Stomach smooth muscle (tissue), 2 donors: ENCODE measurements at regions not wholly inside any gene's neighbourhood (a gene's known extent, or its start where the extent isn't known, plus 50 kb on each side); places are given as distances from the start of the nearest gene placed in this dataset.
"Not testable (repeated sequence)": the region's sequence is repeated elsewhere in the genome, so short reads cannot be mapped to it uniquely, and the experiment has no call there.

Source experiments
- H3K27ac ChIP-seq: one replicate; pipeline ENCODE4 v1.7.0; 2013; ENCODE audit warnings: mild to moderate bottlenecking, low read length, inconsistent platforms
- H3K27me3 ChIP-seq, 2 donors: one replicate each; pipeline ENCODE4 v1.7.0; 2013; ENCODE audit warnings: low read length in 2 of 2; ENCODE audit not compliant: insufficient read depth in 2 of 2, control insufficient read depth in 1 of 2
- H3K36me3 ChIP-seq, 2 donors: one replicate each; pipeline ENCODE4 v1.7.0; 2013; ENCODE audit warnings: low read length in 2 of 2; ENCODE audit not compliant: control insufficient read depth in 2 of 2, insufficient read depth in 2 of 2
- H3K4me1 ChIP-seq: one replicate; pipeline ENCODE4 v1.7.0; 2013; ENCODE audit warnings: low read length; ENCODE audit not compliant: control insufficient read depth, insufficient read depth
- H3K4me3 ChIP-seq, 2 donors: one replicate each; pipeline ENCODE4 v1.7.0; 2013; ENCODE audit warnings: low read length in 2 of 2
- H3K9ac ChIP-seq, 2 donors: one replicate each; pipeline ENCODE4 v1.7.0; 2013; ENCODE audit warnings: low read length in 2 of 2, mild to moderate bottlenecking in 1 of 2
- H3K9me3 ChIP-seq, 2 donors: one replicate each; pipeline ENCODE4 v1.7.0; 2013; ENCODE audit warnings: low read length in 2 of 2; ENCODE audit not compliant: control insufficient read depth in 2 of 2
- donor health status: healthy.
- donor health status: Pancreatic carcinoma.

- Histone ChIP-seq H3K9me3 (no peaks in the 10 kb centered on the region), H3K4me1 (peaks cover 9% of the 10 kb centered on the region), H3K27me3 (no peaks in the 10 kb centered on the region), H3K27ac (no peak overlapping the region), H3K4me3 (no peak overlapping the region), H3K36me3 (no peaks in the 10 kb centered on the region), H3K9ac (no peak overlapping the region)
Measured at GRCh38 chr11:15837901-15838489, 518.4 kb downstream of the SOX6 start.

DNA sequence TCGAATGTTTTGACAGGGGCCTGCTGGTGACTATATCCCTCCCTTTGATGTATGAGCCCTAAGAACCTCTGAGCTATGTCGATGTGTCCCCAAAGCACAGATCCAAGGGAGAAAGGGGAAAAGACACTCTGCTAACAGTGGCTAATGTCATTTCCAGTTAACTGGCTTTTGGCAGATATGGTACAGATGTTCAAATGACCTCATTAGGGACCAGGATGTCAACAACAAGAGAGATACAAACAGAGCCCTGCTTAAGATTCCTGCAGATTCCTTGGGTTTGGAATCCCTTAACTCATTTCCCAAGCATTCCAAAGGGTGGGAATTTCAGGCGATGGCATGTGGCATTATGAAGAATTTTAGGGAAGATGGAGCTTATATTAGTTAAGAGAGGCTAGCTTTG lies 517.3 kb downstream of the SOX6 start:
- H3K4me3 ChIP-seq, result no peak overlapping the region
- no peaks in the 10 kb centered on the region for H3K27me3 ChIP-seq
- H3K36me3 ChIP-seq, result no peaks in the 10 kb centered on the region
- no peak overlapping the region for H3K9ac ChIP-seq
- H3K4me1 ChIP-seq, result peaks cover 17% of the 10 kb centered on the region
- no peak overlapping the region for H3K27ac ChIP-seq
- H3K9me3 ChIP-seq, result no peaks in the 10 kb centered on the region

DNA sequence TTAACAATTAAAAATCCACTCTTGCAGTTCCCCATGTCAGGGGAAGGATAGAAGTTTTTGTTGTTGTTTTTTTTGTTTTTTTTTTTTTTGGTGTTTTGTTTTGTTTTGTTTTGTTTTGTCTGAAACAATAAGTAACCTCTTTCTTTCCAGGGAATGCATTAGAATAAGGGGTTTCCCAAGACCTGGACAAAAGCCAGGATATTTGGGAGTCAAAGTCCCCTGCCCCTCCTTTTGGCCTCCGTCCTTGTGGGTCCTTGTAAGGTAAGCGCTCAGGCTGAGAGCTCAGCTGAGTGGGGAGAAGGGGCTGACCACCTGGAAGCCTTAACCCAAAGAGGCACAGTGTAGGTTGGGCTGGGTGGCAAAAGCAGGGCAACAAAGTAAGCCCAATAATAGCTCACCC lies 515.4 kb downstream of the SOX6 start:
- Histone ChIP-seq H3K4me3 (no peak overlapping the region), H3K27me3 (no peaks in the 10 kb centered on the region), H3K36me3 (no peaks in the 10 kb centered on the region), H3K27ac (no peak overlapping the region), H3K9ac (no peak overlapping the region), H3K9me3 (no peaks in the 10 kb centered on the region), H3K4me1 (peaks cover 15% of the 10 kb centered on the region)

- no peaks in the 10 kb centered on the region for H3K27me3 ChIP-seq
- no peaks in the 10 kb centered on the region for H3K9me3 ChIP-seq
- H3K27ac ChIP-seq, result no peak overlapping the region
- H3K9ac ChIP-seq, result no peak overlapping the region
- H3K4me1 ChIP-seq, result peaks cover 11% of the 10 kb centered on the region
- H3K36me3 ChIP-seq, result no peaks in the 10 kb centered on the region
- H3K4me3 ChIP-seq, result no peak overlapping the region
Measured at GRCh38 chr11:15841931-15842740, 514.2 kb downstream of the SOX6 start.

DNA sequence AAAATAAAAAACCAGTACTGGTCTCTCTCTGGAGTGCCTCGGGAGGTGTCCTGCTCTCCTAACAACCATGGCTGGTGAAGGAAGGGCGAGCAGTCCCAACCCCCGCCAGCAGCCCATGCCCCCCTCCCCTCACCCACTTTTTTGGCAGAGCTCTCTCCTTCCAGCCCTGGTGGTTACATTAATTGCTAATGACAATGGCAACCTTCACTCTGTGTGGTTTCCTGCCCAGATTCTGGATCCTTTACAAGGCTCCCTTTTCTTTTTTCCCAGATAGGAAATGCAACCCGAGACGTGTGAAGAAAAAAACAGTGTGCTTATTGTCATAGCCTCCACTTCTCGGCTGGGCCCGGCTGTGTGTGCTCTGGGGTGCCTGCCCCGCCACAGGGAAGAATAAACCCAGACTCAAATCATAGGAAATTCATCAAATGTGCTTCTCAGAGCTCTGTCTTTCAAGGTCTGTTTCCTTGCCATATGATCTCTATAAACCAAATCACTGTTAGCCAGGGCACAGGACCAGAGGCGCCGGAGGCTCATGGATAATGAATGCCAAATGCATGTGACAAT lies 513.0 kb downstream of the SOX6 start:
- H3K4me3 ChIP-seq, result no peak overlapping the region
- no peaks in the 10 kb centered on the region for H3K9me3 ChIP-seq
- H3K27ac ChIP-seq, result no peak overlapping the region
- H3K36me3 ChIP-seq, result no peaks in the 10 kb centered on the region
- no peaks in the 10 kb centered on the region for H3K27me3 ChIP-seq
- H3K9ac ChIP-seq, result no peak overlapping the region
- H3K4me1 ChIP-seq, result peaks cover 11% of the 10 kb centered on the region

DNA sequence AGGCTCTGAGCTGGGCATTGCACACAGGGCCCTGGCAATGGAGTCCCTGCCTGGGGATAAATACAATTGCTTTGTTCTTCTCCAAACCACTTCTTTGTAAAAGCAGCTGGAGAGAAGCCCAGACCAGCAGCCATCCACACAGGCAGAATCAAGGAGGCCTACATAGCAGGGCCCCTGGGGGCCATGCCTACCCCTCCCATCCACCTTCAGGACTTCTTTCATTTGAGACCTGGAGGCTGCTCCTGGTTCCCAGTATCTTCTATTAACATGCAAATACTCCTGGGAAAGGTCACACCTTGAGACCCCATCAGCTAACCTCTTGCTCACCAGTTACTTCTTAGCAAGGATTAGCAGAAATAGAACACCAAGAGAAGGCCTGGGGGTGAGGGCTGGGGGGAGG lies 511.1 kb downstream of the SOX6 start:
- no peak overlapping the region for H3K9ac ChIP-seq
- no peaks in the 10 kb centered on the region for H3K27me3 ChIP-seq
- H3K27ac ChIP-seq, result no peak overlapping the region
- H3K4me1 ChIP-seq, result peaks cover 11% of the 10 kb centered on the region
- H3K36me3 ChIP-seq, result no peaks in the 10 kb centered on the region
- H3K9me3 ChIP-seq, result no peaks in the 10 kb centered on the region
- H3K4me3 ChIP-seq, result no peak overlapping the region

DNA sequence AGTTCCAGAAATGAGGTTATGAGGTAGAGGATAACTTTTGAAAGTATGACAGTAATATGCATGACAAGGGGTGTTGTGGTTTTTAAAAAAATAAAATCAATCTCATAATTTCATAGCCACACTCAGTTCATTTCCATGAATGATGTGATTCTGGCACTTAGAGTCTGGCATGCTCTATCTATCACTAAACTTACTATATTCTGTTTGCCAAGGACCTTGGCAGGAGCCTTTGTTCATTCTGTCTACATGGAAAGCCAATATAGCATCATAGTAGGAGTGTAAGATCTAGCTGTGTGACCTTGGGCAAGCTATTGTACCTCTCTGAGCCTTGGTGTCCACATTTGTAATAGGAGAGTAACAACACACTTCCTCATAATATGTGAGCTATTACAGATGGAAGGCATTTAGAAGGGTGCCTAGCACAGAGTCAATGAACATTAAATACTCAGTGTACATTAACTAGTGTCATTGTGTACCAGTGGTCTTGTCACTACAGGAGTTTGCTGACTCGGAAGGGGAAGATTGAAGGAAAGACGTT lies 507.6 kb downstream of the SOX6 start:
- no peaks in the 10 kb centered on the region for H3K36me3 ChIP-seq
- H3K9ac ChIP-seq, result no peak overlapping the region
- no peak overlapping the region for H3K27ac ChIP-seq
- H3K4me3 ChIP-seq, result no peak overlapping the region
- no peaks in the 10 kb centered on the region for H3K9me3 ChIP-seq
- no peaks in the 10 kb centered on the region for H3K27me3 ChIP-seq
- peaks cover 4% of the 10 kb centered on the region for H3K4me1 ChIP-seq

- Histone ChIP-seq H3K4me1 (no peaks in the 10 kb centered on the region), H3K9ac (no peak overlapping the region), H3K27ac (no peak overlapping the region), H3K4me3 (no peak overlapping the region), H3K27me3 (no peaks in the 10 kb centered on the region), H3K36me3 (no peaks in the 10 kb centered on the region), H3K9me3 (no peaks in the 10 kb centered on the region)
Measured at GRCh38 chr11:15849257-15849656, 507.1 kb downstream of the SOX6 start.

DNA sequence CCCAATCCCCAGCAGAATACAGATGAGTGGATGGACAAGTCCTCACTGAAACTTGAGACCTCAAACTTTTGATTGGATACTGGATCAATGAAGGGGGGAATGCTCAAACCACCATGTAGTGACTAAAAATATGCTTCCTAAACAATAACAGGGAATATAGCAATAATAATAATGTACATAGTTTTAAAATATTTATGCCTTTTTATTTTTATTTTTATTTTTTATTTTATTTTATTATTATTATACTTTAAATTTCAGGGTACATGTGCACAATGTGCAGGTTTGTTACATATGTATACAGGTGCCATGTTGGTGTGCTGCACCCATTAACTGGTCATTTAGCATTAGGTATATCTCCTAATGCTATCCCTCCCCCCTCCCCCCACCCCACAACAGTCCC lies 506.0 kb downstream of the SOX6 start:
- not testable (repeated sequence) for H3K27ac ChIP-seq, H3K27me3 ChIP-seq, H3K9me3 ChIP-seq, H3K4me1 ChIP-seq, H3K9ac ChIP-seq, H3K4me3 ChIP-seq, H3K36me3 ChIP-seq

- H3K36me3 ChIP-seq, result no peaks in the 10 kb centered on the region
- H3K4me1 ChIP-seq, result no peaks in the 10 kb centered on the region
- no peak overlapping the region for H3K27ac ChIP-seq
- no peaks in the 10 kb centered on the region for H3K9me3 ChIP-seq
- no peak overlapping the region for H3K9ac ChIP-seq
- H3K27me3 ChIP-seq, result no peaks in the 10 kb centered on the region
- H3K4me3 ChIP-seq, result no peak overlapping the region
Measured at GRCh38 chr11:15851051-15851498, 505.3 kb downstream of the SOX6 start.

DNA sequence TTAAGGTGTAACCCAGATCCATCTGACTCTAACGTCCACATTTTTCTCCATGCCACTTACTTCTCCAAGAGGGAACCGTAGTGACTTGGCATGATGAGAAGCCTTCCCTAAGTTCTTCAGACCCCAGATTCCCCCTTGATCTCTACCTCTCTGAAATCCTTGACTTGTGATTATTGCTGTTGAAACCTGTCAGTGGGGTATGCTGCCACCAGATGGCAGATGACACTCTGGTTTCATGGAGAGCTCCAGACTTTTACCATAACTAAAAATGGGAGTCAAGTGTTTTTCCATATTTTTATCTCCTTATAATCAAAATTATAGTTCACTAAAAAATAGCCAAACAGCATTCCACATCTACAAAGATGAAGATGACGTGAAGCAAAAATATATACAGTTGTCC lies 504.2 kb downstream of the SOX6 start:
- no peak overlapping the region for H3K27ac ChIP-seq
- H3K36me3 ChIP-seq, result no peaks in the 10 kb centered on the region
- H3K4me3 ChIP-seq, result no peak overlapping the region
- no peaks in the 10 kb centered on the region for H3K27me3 ChIP-seq
- no peak overlapping the region for H3K9ac ChIP-seq
- H3K4me1 ChIP-seq, result no peaks in the 10 kb centered on the region
- no peaks in the 10 kb centered on the region for H3K9me3 ChIP-seq
